A549 (cell line): ENCODE measurements at regions not wholly inside any gene's neighbourhood (a gene's known extent, or its start where the extent isn't known, plus 50 kb on each side); places are given as distances from the start of the nearest gene placed in this dataset.

Source experiments
- ATAC-seq, 2 experiments: fragments of 200-7000 bp in 1 of 2; fragments of >200 bp in 1 of 2; cut with Nextera tagmentation in 1 of 2; cut with Tn5 transposase in 1 of 2; 3 replicates each; pipeline versions ENCODE4 v1.8.0 to v1.9.1; 2018 to 2020; ENCODE audit warnings: mild to moderate bottlenecking in 1 of 2, moderate library complexity in 1 of 2
- CTCF ChIA-PET: fragments of 300-600 bp; sonication (Branson Sonifier 250); formaldehyde crosslinking; extraction: SDS; loops from one replicate; lab custom pipeline; 2021; ENCODE audit warnings: antibody characterized with exemption, inconsistent platforms; lab: Yijun Ruan, JAX
- POLR2A ChIA-PET: fragments of 350-600 bp; formaldehyde crosslinking; extraction: SDS; loops from one replicate; lab custom pipeline; 2021; ENCODE audit warnings: antibody characterized with exemption, inconsistent platforms; lab: Yijun Ruan, JAX
- DNase-seq, 2 experiments: peaks; one replicate each; pipeline versions ENCODE4 v3.0.0 to v3.0.0-alpha.2; 2011 to 2016; ENCODE audit warnings: low read depth in 1 of 2, low spot score in 1 of 2
- FAIRE-seq: peaks from 2 replicates; lab custom pipeline; 2011; peaks lifted over from hg19 to GRCh38; lab: Jason Lieb, UNC
- H3K27ac ChIP-seq, 2 experiments: fragments of >200 bp; sonication (Bioruptor Twin); formaldehyde crosslinking; 3 replicates each; pipeline ENCODE4 v1.5.1; 2016 to 2017
- H3K4me1 ChIP-seq: fragments of >200 bp; sonication (Bioruptor Twin); formaldehyde crosslinking; 3 replicates; pipeline ENCODE4 v1.6.1; 2016
- H3K4me2 ChIP-seq: fragments of >200 bp; sonication (Bioruptor Twin); formaldehyde crosslinking; 3 replicates; pipeline ENCODE4 v1.6.1; 2016
- H3K4me3 ChIP-seq: fragments of >200 bp; sonication (Bioruptor Twin); formaldehyde crosslinking; 3 replicates; pipeline ENCODE4 v1.5.1; 2016
- H3K9me3 ChIP-seq: fragments of >200 bp; sonication (Bioruptor Twin); formaldehyde crosslinking; 3 replicates; pipeline ENCODE4 v1.6.1; 2016
- BCL3 ChIP-seq: fragments of >200 bp; sonication (Bioruptor Twin); formaldehyde crosslinking; IDR thresholded peaks from 3 replicates; pipeline ENCODE4 v1.6.1; 2016
- CBX8 ChIP-seq: fragments of 200-600 bp; sonication (generic); IDR thresholded peaks from 2 replicates; pipeline ENCODE4 v1.6.1; 2016
- CEBPB ChIP-seq, 2 experiments: fragments of >200 bp in 1 of 2; sonication (Bioruptor Twin) in 1 of 2; formaldehyde crosslinking in 1 of 2; IDR thresholded peaks; 2 replicates each; pipeline ENCODE4 v1.6.1; 2012 to 2016
- CHD4 ChIP-seq: fragments of 200-600 bp; sonication (generic); IDR thresholded peaks from 2 replicates; pipeline ENCODE4 v1.6.1; 2016; ENCODE audit warnings: antibody characterized with exemption, mild to moderate bottlenecking, borderline replicate concordance
- CTCF ChIP-seq: fragments of >200 bp; sonication (Bioruptor Twin); formaldehyde crosslinking; IDR thresholded peaks from 3 replicates; pipeline ENCODE4 v1.5.1; 2016
- EHMT2 ChIP-seq: fragments of 200-600 bp; sonication (generic); IDR thresholded peaks from 2 replicates; pipeline ENCODE4 v1.6.1; 2016; ENCODE audit warnings: antibody characterized with exemption, low read depth, mild to moderate bottlenecking, moderate library complexity
- EP300 ChIP-seq, 2 experiments: fragments of >200 bp; sonication (Bioruptor Twin); formaldehyde crosslinking; IDR thresholded peaks; 2 replicates in 1 of 2; 3 replicates in 1 of 2; pipeline ENCODE4 v1.6.1; 2016 to 2017
- FOSL2 ChIP-seq, 2 experiments: fragments of 450-650 bp in 1 of 2; fragments of >200 bp in 1 of 2; sonication (Bioruptor Twin) in 1 of 2; formaldehyde crosslinking; IDR thresholded peaks; 2 replicates each; pipeline versions ENCODE4 v1.5.0 to v1.6.1; 2016 to 2020; ENCODE audit warnings: mild to moderate bottlenecking in 1 of 2, moderate library complexity in 1 of 2
- FOXS1 ChIP-seq: fragments of 250-450 bp; sonication (Bioruptor Pico); IDR thresholded peaks from 2 replicates; pipeline ENCODE4 v1.5.0; 2020; ENCODE audit warnings: mild to moderate bottlenecking, moderate library complexity
- GATA3 ChIP-seq: IDR thresholded peaks from 2 replicates; pipeline ENCODE4 v1.6.1; 2012; ENCODE audit warnings: borderline replicate concordance
- HDAC2 ChIP-seq: fragments of 200-600 bp; sonication (generic); IDR thresholded peaks from 2 replicates; pipeline ENCODE4 v1.6.1; 2016
- HEYL ChIP-seq: fragments of 250-450 bp; sonication (Bioruptor Pico); IDR thresholded peaks from 2 replicates; pipeline ENCODE4 v1.8.0; 2021; ENCODE audit warnings: mild to moderate bottlenecking, moderate library complexity
- HMGXB4 ChIP-seq: fragments of 250-450 bp; sonication (Bioruptor Pico); IDR thresholded peaks from 2 replicates; pipeline ENCODE4 v1.5.0; 2021; ENCODE audit warnings: mild to moderate bottlenecking, moderate library complexity, borderline replicate concordance
- JUN ChIP-seq, 2 experiments: fragments of >200 bp; sonication (Bioruptor Twin); formaldehyde crosslinking; IDR thresholded peaks; 2 replicates in 1 of 2; 3 replicates in 1 of 2; pipeline ENCODE4 v1.6.1; 2016 to 2017
- JUNB ChIP-seq: fragments of >200 bp; sonication (Bioruptor Twin); formaldehyde crosslinking; IDR thresholded peaks from 2 replicates; pipeline ENCODE4 v1.6.1; 2016
- MAX ChIP-seq: IDR thresholded peaks from 2 replicates; pipeline ENCODE4 v1.6.1; 2012
- NFE2L2 ChIP-seq: fragments of 150-350 bp; conservative IDR thresholded peaks from 2 replicates; pipeline ENCODE4 v1.6.1; 2014; ENCODE audit warnings: low read length
- NPAS2 ChIP-seq: fragments of 250-450 bp; sonication (Bioruptor Pico); IDR thresholded peaks from 2 replicates; pipeline ENCODE4 v1.8.0; 2022; ENCODE audit warnings: mild to moderate bottlenecking, moderate library complexity, borderline replicate concordance
- NR3C1 ChIP-seq: fragments of >200 bp; sonication (Bioruptor Twin); formaldehyde crosslinking; IDR thresholded peaks from 3 replicates; pipeline ENCODE4 v1.6.1; 2017
- PHF8 ChIP-seq: fragments of 200-600 bp; sonication (generic); IDR thresholded peaks from 2 replicates; pipeline ENCODE4 v1.6.1; 2016; ENCODE audit warnings: low read depth, mild to moderate bottlenecking, antibody characterized with exemption, moderate library complexity, borderline replicate concordance
- POLR2AphosphoS2 ChIP-seq: conservative IDR thresholded peaks from 2 replicates; pipeline ENCODE4 v1.6.1; 2012; ENCODE audit warnings: low read length, improper control_type of control experiment, inconsistent platforms
- REST ChIP-seq: fragments of 200-600 bp; sonication (generic); IDR thresholded peaks from 2 replicates; pipeline ENCODE4 v1.6.1; 2016; ENCODE audit warnings: antibody characterized with exemption, mild to moderate bottlenecking, moderate library complexity
- SREBF2 ChIP-seq: fragments of 450-650 bp; IDR thresholded peaks from 2 replicates; pipeline ENCODE4 v1.6.1; 2014; ENCODE audit warnings: mild to moderate bottlenecking, moderate library complexity
- TP53 ChIP-seq: fragments of 250-450 bp; sonication (Bioruptor Pico); IDR thresholded peaks from 2 replicates; pipeline ENCODE4 v1.5.0; 2021; ENCODE audit warnings: mild to moderate bottlenecking, moderate library complexity
- USF2 ChIP-seq: fragments of 450-650 bp; IDR thresholded peaks from 2 replicates; pipeline ENCODE4 v1.6.1; 2014; ENCODE audit warnings: antibody characterized with exemption
- ZFP36 ChIP-seq: fragments of 450-650 bp; IDR thresholded peaks from 2 replicates; pipeline ENCODE4 v1.6.1; 2014; ENCODE audit warnings: borderline replicate concordance; ENCODE audit not compliant: partially characterized antibody
- ZSCAN20 ChIP-seq: fragments of 250-450 bp; sonication (Bioruptor Pico); IDR thresholded peaks from 2 replicates; pipeline ENCODE4 v1.8.0; 2022; ENCODE audit warnings: mild to moderate bottlenecking, moderate library complexity
- WGBS: methylation state at CpG from one replicate; pipeline ENCODE4 v1.1.6; 2017; ENCODE audit errors: missing lambda C conversion rate; 5-methylcytosine and 5-hydroxymethylcytosine counted together

GRCh38 chr6:6890400-6890858 is 217.3 kb upstream of the RREB1 start:
- no peak for FAIRE-seq
- POLR2A ChIA-PET, result no interaction called here

GRCh38 chr6:6891125-6891721 is 216.5 kb upstream of the RREB1 start:
- H3K27ac ChIP-seq, result no peak overlapping the region
- 82% methylated on average over 8 of the region's 8 CpGs for WGBS
- TF ChIP-seq JUN (IDR thresholded peaks at IDR 0.05) (no peak), NPAS2 (CRISPR knock-in tag) (no peak), HMGXB4 (CRISPR knock-in tag) (no peak), SREBF2 (no peak), GATA3 (no peak), ZSCAN20 (CRISPR knock-in tag) (no peak), EP300 (IDR thresholded peaks at IDR 0.05) (no peak), NFE2L2 (no peak), CEBPB (IDR thresholded peaks at IDR 0.05) (no peak), BCL3 (no peak), ZFP36 (no peak), PHF8 (no peak), NR3C1 (no peak), CTCF (no peak), TP53 (no peak)

More at GRCh38 chr6:6890400-6890858, 217.3 kb upstream of the RREB1 start:
- no peaks in the 10 kb centered on the region for H3K9me3 ChIP-seq
- no peak overlapping the region for H3K4me2 ChIP-seq
- CTCF ChIA-PET, result interaction anchor here (0.6 kb wide), 1 partner anchor 70 kb away, joined by 3 read pairs; no protein-coding TSS in a partner anchor
- no peak overlapping the region for H3K27ac ChIP-seq
- no peaks in the 10 kb centered on the region for H3K4me1 ChIP-seq
- ATAC-seq (peak in 1 of 2 experiments; percentile 80; a peak in 3 of 6 replicates), DNase-seq (no peak)
- 44% methylated on average over 6 of the region's 6 CpGs for WGBS
- no peak for TF ChIP-seq REST
- TF ChIP-seq EHMT2, result no peak
- no peak for TF ChIP-seq HEYL (CRISPR knock-in tag)
- TF ChIP-seq HDAC2, result no peak
- no peak for TF ChIP-seq CBX8
- TF ChIP-seq JUNB, result no peak
- no peak for TF ChIP-seq CHD4
- no peak for TF ChIP-seq FOXS1 (CRISPR knock-in tag)
- TF ChIP-seq MAX, result no peak
- no peak for TF ChIP-seq POLR2AphosphoS2
- no peak for TF ChIP-seq USF2
- no peak for TF ChIP-seq FOSL2 (IDR thresholded peaks at IDR 0.05)
- TF ChIP-seq FOSL2 (CRISPR knock-in tag; IDR thresholded peaks at IDR 0.05), result no peak
- no peak overlapping the region for H3K4me3 ChIP-seq

More at GRCh38 chr6:6891125-6891721, 216.5 kb upstream of the RREB1 start:
- Histone ChIP-seq H3K4me2 (no peak overlapping the region), H3K4me3 (no peak overlapping the region), H3K4me1 (no peaks in the 10 kb centered on the region), H3K9me3 (no peaks in the 10 kb centered on the region)
- ATAC-seq (no peak), FAIRE-seq (no peak), DNase-seq (no peak)
- ChIA-PET POLR2A (no interaction called here), CTCF (interaction anchor here (0.5 kb wide), 1 partner anchor 41 kb away, joined by 3 read pairs; no protein-coding TSS in a partner anchor)
